ENCODE measurements at regions not wholly inside any gene's neighbourhood (a gene's known extent, or its start where the extent isn't known, plus 50 kb on each side); places are given as distances from the start of the nearest gene placed in this dataset.

- no peak for TF ChIP-seq CTCF (IDR thresholded peaks at IDR 0.05; ENCODE audit: low read depth, low read length)
- no peak overlapping the region for H3K4me3 ChIP-seq (ENCODE audit: low read depth, low read length)
These were observed 84.5 kb upstream of the FAM20C start for GRCh38 chr7:107907-108306.

DNA sequence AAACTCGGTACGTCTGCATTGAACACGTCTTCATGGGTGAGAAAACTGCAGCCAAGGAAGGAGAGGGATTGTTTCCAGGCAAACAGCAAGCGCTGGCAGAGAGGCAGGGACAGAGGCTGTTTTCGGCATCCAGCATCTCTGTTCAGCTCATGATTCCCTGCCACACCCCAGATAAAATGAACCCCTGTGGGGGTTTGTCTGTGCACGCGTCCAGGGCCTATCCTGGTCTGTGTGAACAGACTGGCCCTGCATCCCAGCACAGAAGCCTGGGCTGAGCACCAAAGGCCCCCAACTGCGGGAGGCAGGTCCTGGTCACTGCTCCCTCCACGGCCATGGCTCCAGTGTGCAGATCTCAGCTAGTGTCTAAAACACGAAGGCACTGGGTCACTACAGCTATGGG is 83.3 kb upstream of the FAM20C start:
- no peak overlapping the region for H3K4me3 ChIP-seq (ENCODE audit: low read depth, low read length)
- no peak for TF ChIP-seq CTCF (IDR thresholded peaks at IDR 0.05; ENCODE audit: low read depth, low read length)

- no peak overlapping the region for H3K4me3 ChIP-seq (ENCODE audit: low read depth, low read length)
- no peak for TF ChIP-seq CTCF (IDR thresholded peaks at IDR 0.05; ENCODE audit: low read depth, low read length)
These were observed 82.3 kb upstream of the FAM20C start for GRCh38 chr7:109898-110556.

DNA sequence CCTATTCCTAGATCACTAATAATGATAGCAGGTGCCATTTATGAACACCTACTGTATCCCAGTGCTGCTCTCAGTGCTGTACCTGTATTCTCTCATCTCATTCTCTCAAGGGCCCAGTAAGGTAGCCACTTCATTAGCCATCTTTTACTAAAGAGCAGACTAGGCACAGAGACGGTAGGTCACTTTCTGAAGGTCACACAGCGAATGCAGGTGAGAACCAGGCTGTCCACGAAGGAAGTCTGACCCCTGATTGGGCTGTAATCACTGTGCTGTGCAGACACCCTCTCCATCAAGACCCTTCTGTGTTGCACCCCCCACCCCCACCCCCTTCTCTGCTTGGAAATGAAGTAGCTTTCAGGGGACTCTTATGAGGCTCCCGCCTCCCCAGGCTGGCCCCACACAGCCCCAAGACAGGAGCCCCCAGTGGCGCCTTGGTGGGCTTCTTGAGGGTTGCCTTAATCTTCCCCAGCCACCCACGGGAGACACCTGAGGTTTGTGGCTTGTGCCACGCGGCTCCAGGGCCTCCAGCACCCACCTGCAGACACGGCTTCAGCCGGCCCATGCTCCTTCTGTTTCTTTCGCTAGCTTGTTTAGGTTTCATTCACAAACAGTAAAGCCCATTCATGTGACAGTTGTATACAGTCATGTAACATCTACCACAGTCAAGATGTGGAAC is 81.7 kb upstream of the FAM20C start:
- no peak overlapping the region for H3K4me3 ChIP-seq (ENCODE audit: low read depth, low read length)
- TF ChIP-seq CTCF (IDR thresholded peaks at IDR 0.05; ENCODE audit: low read depth, low read length) = no peak

DNA sequence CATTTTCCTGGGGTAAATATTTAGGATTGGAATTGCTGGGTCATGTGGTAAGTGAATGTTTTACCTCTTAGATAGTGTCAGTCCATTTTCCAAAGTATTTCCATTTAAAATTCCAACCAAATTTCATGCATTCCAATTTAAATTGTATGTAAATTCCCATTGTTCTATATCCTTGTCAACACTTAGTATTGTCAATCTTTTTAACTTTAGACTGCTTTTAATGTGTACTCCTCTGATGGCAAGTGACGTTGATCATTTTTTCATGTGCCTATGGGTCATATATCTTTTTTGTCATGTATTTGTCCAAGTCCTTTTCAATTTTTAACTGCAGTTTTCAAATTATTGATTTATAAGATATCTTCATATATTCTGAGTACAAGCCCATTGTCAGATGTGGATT is 80.8 kb upstream of the FAM20C start:
- H3K4me3 ChIP-seq (ENCODE audit: low read depth, low read length) = no peak overlapping the region
- no peak for TF ChIP-seq CTCF (IDR thresholded peaks at IDR 0.05; ENCODE audit: low read depth, low read length)

DNA sequence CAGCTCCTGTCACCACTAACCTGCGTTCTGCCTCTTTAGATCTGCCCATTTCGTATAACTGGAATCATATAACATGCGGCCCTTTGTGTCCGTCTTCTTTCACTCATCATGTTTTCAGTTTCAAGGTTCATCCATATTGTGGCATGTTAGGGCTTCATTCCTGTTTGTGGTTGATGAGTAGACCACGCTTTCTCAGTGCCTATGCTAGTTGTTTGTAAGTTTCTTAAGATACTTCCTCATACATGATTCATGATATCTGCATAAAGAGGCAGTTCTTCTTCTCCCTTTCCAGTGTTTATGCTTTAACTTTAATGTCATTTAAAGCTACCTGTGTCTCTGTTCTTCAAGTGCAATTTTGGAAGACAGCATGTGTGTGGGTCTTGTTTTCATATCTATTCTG is 79.5 kb upstream of the FAM20C start:
- H3K4me3 ChIP-seq (ENCODE audit: low read depth, low read length) = no peak overlapping the region
- no peak for TF ChIP-seq CTCF (IDR thresholded peaks at IDR 0.05; ENCODE audit: low read depth, low read length)

GRCh38 chr7:115274-115911 is 77.0 kb upstream of the FAM20C start:
- H3K4me3 ChIP-seq (ENCODE audit: low read depth, low read length) = no peak overlapping the region
- TF ChIP-seq CTCF (IDR thresholded peaks at IDR 0.05; ENCODE audit: low read depth, low read length) = no peak

Measured in WI38 (cell line).